GM12878 (cell line): ENCODE measurements at regions not wholly inside any gene's neighbourhood (a gene's known extent, or its start where the extent isn't known, plus 50 kb on each side); places are given as distances from the start of the nearest gene placed in this dataset.

ENCODE experiments used
- ATAC-seq: fragments of 200-7000 bp; cut with Tn5 transposase; 3 replicates; pipeline ENCODE4 v1.9.1; 2020; ENCODE audit warnings: mild to moderate bottlenecking, moderate library complexity
- BruUV-seq: library from RNA; stranded (reverse); fragments of 400-500 nt; replicated peaks from 2 replicates; lab custom pipeline; 2021; lab: Mats Ljungman, UMichigan
- CTCF ChIA-PET: fragments of 300-600 bp; sonication (Branson Sonifier 250); formaldehyde crosslinking; extraction: SDS; loops from one replicate; lab custom pipeline; 2021; ENCODE audit warnings: inconsistent platforms; lab: Yijun Ruan, JAX
- POLR2A ChIA-PET: fragments of 350-600 bp; formaldehyde crosslinking; extraction: SDS; loops from one replicate; lab custom pipeline; 2021; ENCODE audit warnings: inconsistent platforms; lab: Charles Lee
- RAD21 ChIA-PET: fragments of 300-600 bp; sonication (Branson Sonifier 250); formaldehyde crosslinking; loops from one replicate; lab custom pipeline; 2023; ENCODE audit warnings: antibody characterized with exemption; ENCODE audit not compliant: unreplicated experiment; lab: Charles Lee
- SMC1A ChIA-PET: fragments of 300-600 bp; sonication (Branson Sonifier 250); formaldehyde crosslinking; loops from one replicate; lab custom pipeline; 2023; ENCODE audit not compliant: unreplicated experiment, uncharacterized antibody; lab: Charles Lee
- DNase-seq: peaks from one replicate; pipeline ENCODE4 v3.0.0-alpha.2; 2011; ENCODE audit warnings: low read depth, low spot score
- FAIRE-seq: peaks from 3 replicates; lab custom pipeline; 2011; peaks lifted over from hg19 to GRCh38; lab: Jason Lieb, UNC
- H2AFZ ChIP-seq: 2 replicates; pipeline ENCODE4 v1.6.0; 2011; ENCODE audit warnings: low read depth, low read length, control low read depth; ENCODE audit not compliant: control insufficient read depth
- H3K27ac ChIP-seq: 2 replicates; pipeline ENCODE4 v1.5.1; 2011; ENCODE audit warnings: control low read depth; ENCODE audit not compliant: control insufficient read depth, insufficient read depth
- H3K27me3 ChIP-seq, 2 experiments: replicated peaks in 1 of 2; 2 replicates each; pipeline versions ENCODE4 v1.6.0 to v1.6.1; 2011; ENCODE audit warnings: low read length in 1 of 2; ENCODE audit not compliant: control insufficient read depth in 2 of 2, insufficient read depth in 2 of 2
- H3K36me3 ChIP-seq, 2 experiments: 2 replicates each; pipeline ENCODE4 v1.5.1; 2011; ENCODE audit warnings: low read length in 1 of 2; ENCODE audit not compliant: control insufficient read depth in 2 of 2, insufficient read depth in 2 of 2
- H3K4me1 ChIP-seq: 2 replicates; pipeline ENCODE4 v1.6.1; 2011; ENCODE audit warnings: mild to moderate bottlenecking, low read length, moderate library complexity, mixed read lengths; ENCODE audit not compliant: control insufficient read depth, insufficient read depth
- H3K4me2 ChIP-seq: 2 replicates; pipeline ENCODE4 v1.6.0; 2011; ENCODE audit warnings: control low read depth; ENCODE audit not compliant: control insufficient read depth, insufficient read depth
- H3K4me3 ChIP-seq: fragments of 200-600 bp; sonication (generic); 2 replicates; pipeline ENCODE4 v1.5.1; 2016
- H3K79me2 ChIP-seq: 2 replicates; pipeline ENCODE4 v1.6.0; 2011; ENCODE audit warnings: low read length; ENCODE audit not compliant: control insufficient read depth, insufficient read depth
- H3K9ac ChIP-seq: 2 replicates; pipeline ENCODE4 v1.8.0; 2011; ENCODE audit warnings: low read length, control low read depth, mixed read lengths; ENCODE audit not compliant: control insufficient read depth, insufficient read depth
- H3K9me3 ChIP-seq: replicated peaks from 3 replicates; pipeline ENCODE4 v1.5.1; 2011; ENCODE audit warnings: mild to moderate bottlenecking, low read length; ENCODE audit not compliant: control insufficient read depth, insufficient read depth
- H4K20me1 ChIP-seq: 2 replicates; pipeline ENCODE4 v1.6.0; 2011; ENCODE audit not compliant: control insufficient read depth, insufficient read depth
- CHD1 ChIP-seq: IDR thresholded peaks from 2 replicates; pipeline ENCODE4 v1.6.1; 2012; ENCODE audit warnings: low read depth, low read length, improper control_type of control experiment
- DPF2 ChIP-seq: fragments of 450-650 bp; IDR thresholded peaks from 2 replicates; pipeline ENCODE4 v1.6.1; 2017; ENCODE audit warnings: mild to moderate bottlenecking
- E4F1 ChIP-seq: fragments of 450-650 bp; IDR thresholded peaks from 2 replicates; pipeline ENCODE4 v1.6.1; 2018; ENCODE audit warnings: borderline replicate concordance, mild to moderate bottlenecking; ENCODE audit not compliant: partially characterized antibody
- EZH2 ChIP-seq: IDR thresholded peaks from 2 replicates; pipeline ENCODE4 v1.6.1; 2012; ENCODE audit warnings: low read depth, mild to moderate bottlenecking, control low read depth, inconsistent platforms, low read length, borderline replicate concordance; ENCODE audit not compliant: control insufficient read depth
- HDAC2 ChIP-seq: fragments of 200-600 bp; sonication (generic); IDR thresholded peaks from 2 replicates; pipeline ENCODE4 v1.6.1; 2017
- KAT2A ChIP-seq: conservative IDR thresholded peaks from 2 replicates; pipeline ENCODE4 v1.6.1; 2011; ENCODE audit warnings: low read depth, low read length; ENCODE audit not compliant: control insufficient read depth
- NR2C2 ChIP-seq: IDR thresholded peaks from 2 replicates; pipeline ENCODE4 v1.6.1; 2011; ENCODE audit warnings: borderline replicate concordance, low read depth; ENCODE audit not compliant: control insufficient read depth, insufficient read length
- PAX5 ChIP-seq: IDR thresholded peaks from 2 replicates; pipeline ENCODE4 v1.6.1; 2011; ENCODE audit warnings: low read depth, low read length, borderline replicate concordance
- TCF7 ChIP-seq: IDR thresholded peaks from 2 replicates; pipeline ENCODE4 v1.6.1; 2014; ENCODE audit warnings: antibody characterized with exemption, borderline replicate concordance
- ZBED1 ChIP-seq: IDR thresholded peaks from 2 replicates; pipeline ENCODE4 v1.6.1; 2016; ENCODE audit warnings: borderline replicate concordance
- WGBS: methylation state at CpG from one replicate; pipeline ENCODE4 v1.1.6; 2016; ENCODE audit warnings: low lambda C conversion rate; ENCODE audit not compliant: insufficient replicate concordance, insufficient coverage; ENCODE audit errors: missing lambda C conversion rate; 5-methylcytosine and 5-hydroxymethylcytosine counted together
- in situ Hi-C: fragments of 300-500 bp; cut with MboI; formaldehyde crosslinking; loops from 9 replicates; pipeline ENCODE4 v1.14.3; 2018; ENCODE audit warnings: mixed read lengths
- intact Hi-C: fragments of 100-400 bp; cut with micrococcal nuclease; formaldehyde crosslinking; loops from one replicate; pipeline ENCODE4 v1.14.2; 2022; ENCODE audit not compliant: unreplicated experiment

GRCh38 chr1:38780133-38780532, 79.4 kb downstream of the RRAGC start:
- CTCF ChIA-PET, result no interaction called here

More at GRCh38 chr1:38780133-38780532, 79.4 kb downstream of the RRAGC start:
- ChIA-PET RAD21 (no interaction called here), SMC1A (no interaction called here), POLR2A (no interaction called here)
- Histone ChIP-seq H3K27ac (no peak overlapping the region), H3K4me2 (no peak overlapping the region), H3K4me1 (no peaks in the 10 kb centered on the region), H3K4me3 (no peak overlapping the region), H4K20me1 (no peaks in the 10 kb centered on the region), H3K9ac (no peak overlapping the region), H3K79me2 (no peaks in the 10 kb centered on the region), H3K9me3 (no peaks in the 10 kb centered on the region), H2AFZ (no peak overlapping the region), H3K27me3 (peaks cover 1 to 3% of the 10 kb centered on the region in 2 experiments; a peak in 3 of 4 replicates), H3K36me3 (no peaks in the 10 kb centered on the region)
- WGBS, result 9% methylated on average over 4 of the region's 4 CpGs
- intact Hi-C loops, result no loop called here
- DNase-seq (no peak), ATAC-seq (no peak), FAIRE-seq (no peak)
- TF ChIP-seq PAX5 (no peak), TCF7 (no peak), E4F1 (no peak), KAT2A (no peak), NR2C2 (no peak), EZH2 (no peak), CHD1 (no peak), DPF2 (no peak), HDAC2 (no peak), ZBED1 (no peak)
- in situ Hi-C loops, result no loop called here
- no TSS peak for BruUV-seq
